ENCODE measurements at regions not wholly inside any gene's neighbourhood (a gene's known extent, or its start where the extent isn't known, plus 50 kb on each side); places are given as distances from the start of the nearest gene placed in this dataset.

DNA sequence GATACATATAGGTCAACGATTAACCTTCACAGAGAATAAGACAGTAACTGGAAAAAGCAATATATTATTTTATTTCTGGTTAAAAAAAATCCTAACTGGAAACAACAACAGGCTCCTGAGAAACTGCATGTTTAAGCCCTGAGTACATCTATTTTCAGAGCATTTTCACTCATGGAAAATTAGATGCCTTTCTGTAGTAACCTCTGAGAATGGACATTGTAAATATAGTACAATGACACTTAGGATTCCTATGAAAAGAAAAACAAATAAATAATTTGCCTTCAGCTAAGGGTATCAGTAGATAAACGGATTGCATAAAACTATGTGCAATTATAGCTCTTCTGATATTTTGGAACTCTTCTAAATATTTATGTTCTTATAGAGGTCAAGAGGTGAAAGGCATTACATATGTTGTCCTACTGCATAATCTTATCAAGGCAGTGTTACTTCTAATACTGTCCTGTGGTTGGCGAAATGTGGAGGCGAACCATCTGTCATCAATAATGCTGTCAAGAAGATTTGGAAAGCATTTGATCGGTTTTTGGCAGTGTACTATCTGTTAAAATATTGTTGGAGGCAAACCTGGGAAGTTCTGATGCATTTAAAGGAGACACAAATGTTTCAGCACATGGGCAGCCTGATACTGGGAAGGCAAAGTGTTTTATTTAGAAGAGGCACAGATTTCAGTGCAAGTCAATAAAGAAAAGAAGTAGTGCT is 381.8 kb downstream of the BTG1 start:
- Mint-ChIP-seq H3K27me3 (ENCODE audit: low read depth, poor library complexity) (no peaks in the 10 kb centered on the region), H3K4me1 (no peaks in the 10 kb centered on the region), H3K4me3 (no peak overlapping the region), H3K36me3 (ENCODE audit: low read depth) (no peaks in the 10 kb centered on the region), H3K9me3 (peaks cover 21% of the 10 kb centered on the region), H3K27ac (peak overlapping the region; percentile 21)
- TF ChIP-seq, protein P1, sequence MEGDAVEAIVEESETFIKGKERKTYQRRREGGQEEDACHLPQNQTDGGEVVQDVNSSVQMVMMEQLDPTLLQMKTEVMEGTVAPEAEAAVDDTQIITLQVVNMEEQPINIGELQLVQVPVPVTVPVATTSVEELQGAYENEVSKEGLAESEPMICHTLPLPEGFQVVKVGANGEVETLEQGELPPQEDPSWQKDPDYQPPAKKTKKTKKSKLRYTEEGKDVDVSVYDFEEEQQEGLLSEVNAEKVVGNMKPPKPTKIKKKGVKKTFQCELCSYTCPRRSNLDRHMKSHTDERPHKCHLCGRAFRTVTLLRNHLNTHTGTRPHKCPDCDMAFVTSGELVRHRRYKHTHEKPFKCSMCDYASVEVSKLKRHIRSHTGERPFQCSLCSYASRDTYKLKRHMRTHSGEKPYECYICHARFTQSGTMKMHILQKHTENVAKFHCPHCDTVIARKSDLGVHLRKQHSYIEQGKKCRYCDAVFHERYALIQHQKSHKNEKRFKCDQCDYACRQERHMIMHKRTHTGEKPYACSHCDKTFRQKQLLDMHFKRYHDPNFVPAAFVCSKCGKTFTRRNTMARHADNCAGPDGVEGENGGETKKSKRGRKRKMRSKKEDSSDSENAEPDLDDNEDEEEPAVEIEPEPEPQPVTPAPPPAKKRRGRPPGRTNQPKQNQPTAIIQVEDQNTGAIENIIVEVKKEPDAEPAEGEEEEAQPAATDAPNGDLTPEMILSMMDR (IDR thresholded peaks at IDR 0.05), result no peak
- DNase-seq, result no peak

DNA sequence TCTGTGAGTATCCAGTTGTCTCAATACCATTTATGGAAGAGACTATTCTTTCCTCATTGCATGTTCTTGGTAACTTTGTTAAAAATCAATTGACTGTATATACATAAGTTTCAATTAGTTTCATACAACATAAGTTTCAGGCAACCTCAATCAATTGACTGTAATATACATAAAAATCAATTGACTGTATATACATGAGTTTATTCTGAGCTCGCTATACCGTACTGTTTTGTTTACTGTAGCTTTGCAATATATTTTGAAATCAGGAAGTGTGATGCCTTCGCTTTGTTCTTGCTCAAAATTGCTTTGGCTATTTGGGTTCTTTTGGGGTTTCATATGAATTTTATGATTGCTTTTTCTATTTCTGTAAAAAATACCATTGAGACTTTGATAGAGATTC is 392.0 kb downstream of the BTG1 start:
- no peak for DNase-seq
- H3K9me3 Mint-ChIP-seq, result peaks cover 40% of the 10 kb centered on the region
- H3K4me1 Mint-ChIP-seq, result no peaks in the 10 kb centered on the region
- H3K36me3 Mint-ChIP-seq (ENCODE audit: low read depth), result no peaks in the 10 kb centered on the region
- H3K4me3 Mint-ChIP-seq, result no peak overlapping the region
- no peaks in the 10 kb centered on the region for H3K27me3 Mint-ChIP-seq (ENCODE audit: low read depth, poor library complexity)
- TF ChIP-seq, protein P1 (IDR thresholded peaks at IDR 0.05), result no peak
- no peak overlapping the region for H3K27ac Mint-ChIP-seq

DNA sequence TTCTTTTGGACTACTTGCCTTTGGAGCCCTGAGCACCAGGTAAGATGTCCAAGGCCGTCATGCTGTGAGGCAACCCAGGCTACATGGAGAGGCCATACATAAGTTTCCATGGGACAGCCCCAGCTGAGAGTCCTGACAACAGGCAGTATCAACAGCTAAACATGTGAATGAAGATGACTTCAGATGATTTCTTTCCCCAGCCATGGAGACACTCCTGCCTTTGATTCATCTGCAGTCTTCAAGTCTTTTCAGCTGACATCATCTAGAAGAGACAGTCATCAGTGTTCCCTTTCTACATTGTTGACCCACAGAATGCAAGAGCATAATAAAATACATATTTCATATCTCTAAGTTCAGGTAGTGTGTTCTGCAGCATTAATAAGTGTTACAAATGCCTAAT is 398.7 kb downstream of the BTG1 start:
- Mint-ChIP-seq H3K9me3 (peaks cover 15% of the 10 kb centered on the region), H3K4me1 (no peaks in the 10 kb centered on the region), H3K27me3 (ENCODE audit: low read depth, poor library complexity) (peaks cover 4% of the 10 kb centered on the region), H3K36me3 (ENCODE audit: low read depth) (no peaks in the 10 kb centered on the region), H3K4me3 (no peak overlapping the region), H3K27ac (no peak overlapping the region)
- no peak for DNase-seq
- TF ChIP-seq, protein P1 (IDR thresholded peaks at IDR 0.05), result no peak

DNA sequence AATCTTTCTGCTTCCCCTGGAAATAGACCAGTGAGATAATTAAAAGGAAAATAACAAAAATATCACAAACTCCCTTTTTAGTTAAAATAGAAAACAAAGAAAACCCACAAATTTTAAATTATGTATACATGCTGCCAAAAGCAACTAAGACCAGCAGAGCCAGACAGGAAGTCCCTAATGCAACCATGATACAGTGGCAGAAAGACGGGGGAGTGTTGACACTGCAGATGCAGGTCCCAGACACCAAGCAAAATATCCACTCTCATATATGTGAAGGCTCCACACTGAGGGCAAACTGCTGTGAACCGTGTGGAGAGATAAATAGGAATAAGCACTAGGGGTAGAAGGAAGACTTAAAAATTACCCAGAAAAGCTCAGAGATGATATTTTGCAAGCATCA is 401.0 kb downstream of the BTG1 start:
- Mint-ChIP-seq H3K36me3 (ENCODE audit: low read depth) (no peaks in the 10 kb centered on the region), H3K4me1 (no peaks in the 10 kb centered on the region), H3K9me3 (no peaks in the 10 kb centered on the region), H3K27me3 (ENCODE audit: low read depth, poor library complexity) (peaks cover 4% of the 10 kb centered on the region), H3K4me3 (no peak overlapping the region), H3K27ac (no peak overlapping the region)
- DNase-seq, result no peak
- TF ChIP-seq, protein P1 (IDR thresholded peaks at IDR 0.05), result no peak

DNA sequence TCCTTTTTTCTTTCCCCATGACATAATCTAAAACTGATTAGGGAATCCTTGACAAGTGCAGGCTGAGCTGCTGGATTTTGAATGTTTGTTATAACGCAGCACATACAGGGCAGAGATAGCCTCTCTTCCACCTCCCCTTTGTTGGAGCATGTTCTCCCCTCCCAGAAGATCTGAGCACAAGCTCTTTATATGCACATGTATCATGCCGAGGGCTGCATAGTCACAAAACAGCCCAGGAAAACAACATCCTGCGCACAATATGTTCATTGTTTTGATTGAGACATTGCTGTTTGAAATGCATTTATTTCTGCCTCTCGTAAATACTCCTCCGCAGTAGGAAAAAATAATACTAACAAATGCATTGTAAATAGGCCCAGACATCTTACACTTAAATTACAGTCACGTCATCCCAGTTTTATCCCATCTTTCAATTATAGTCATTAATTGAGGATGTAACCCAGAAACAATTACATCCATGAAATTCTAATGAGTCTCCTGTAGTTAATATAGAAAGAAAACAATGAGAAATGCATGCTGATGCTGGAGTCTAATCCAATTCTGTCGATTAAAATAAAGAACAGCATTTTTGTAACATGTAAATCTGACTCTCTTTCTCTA is 401.8 kb downstream of the BTG1 start:
- Mint-ChIP-seq H3K27me3 (ENCODE audit: low read depth, poor library complexity) (peaks cover 4% of the 10 kb centered on the region), H3K4me1 (no peaks in the 10 kb centered on the region), H3K9me3 (no peaks in the 10 kb centered on the region), H3K4me3 (no peak overlapping the region), H3K27ac (no peak overlapping the region), H3K36me3 (ENCODE audit: low read depth) (no peaks in the 10 kb centered on the region)
- TF ChIP-seq, protein P1 (IDR thresholded peaks at IDR 0.05), result no peak
- DNase-seq, result no peak

DNA sequence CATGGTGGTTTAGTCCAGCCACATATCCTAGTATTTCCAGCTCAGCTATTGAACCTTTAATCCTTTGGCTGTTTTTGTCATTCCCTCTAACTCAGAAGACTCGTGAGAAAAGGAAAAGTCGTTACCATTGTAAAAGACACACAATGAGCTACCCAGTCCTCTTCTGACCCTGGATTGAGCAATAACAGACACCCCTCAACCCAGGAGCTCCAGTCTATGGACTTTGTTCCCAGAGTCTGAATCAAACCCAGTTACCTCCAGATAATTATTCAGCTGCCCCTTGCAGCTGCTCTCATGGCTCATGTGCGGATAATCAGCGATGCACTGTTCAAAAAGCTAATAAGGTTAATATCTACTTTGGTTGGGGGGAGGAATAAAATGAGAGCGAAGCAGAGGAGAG is 402.4 kb downstream of the BTG1 start:
- DNase-seq, result no peak
- TF ChIP-seq, protein P1 (IDR thresholded peaks at IDR 0.05), result no peak
- no peaks in the 10 kb centered on the region for H3K36me3 Mint-ChIP-seq (ENCODE audit: low read depth)
- H3K4me1 Mint-ChIP-seq, result no peaks in the 10 kb centered on the region
- peaks cover 5% of the 10 kb centered on the region for H3K27me3 Mint-ChIP-seq (ENCODE audit: low read depth, poor library complexity)
- no peaks in the 10 kb centered on the region for H3K9me3 Mint-ChIP-seq
- H3K4me3 Mint-ChIP-seq, result no peak overlapping the region
- H3K27ac Mint-ChIP-seq, result no peak overlapping the region

Data from nephron progenitor cell (in vitro differentiated cells).